GM13976 (cell line): ENCODE measurements at regions not wholly inside any gene's neighbourhood (a gene's known extent, or its start where the extent isn't known, plus 50 kb on each side); places are given as distances from the start of the nearest gene placed in this dataset.
"Not testable (repeated sequence)": the region's sequence is repeated elsewhere in the genome, so short reads cannot be mapped to it uniquely, and the experiment has no call there.

ENCODE experiments used
- DNase-seq: peaks from one replicate; pipeline ENCODE4 v3.0.0; 2012; ENCODE audit warnings: low spot score
- CTCF ChIP-seq: IDR thresholded peaks from 2 replicates; pipeline ENCODE4 v1.5.1; 2012; ENCODE audit warnings: borderline replicate concordance, mild to moderate bottlenecking; ENCODE audit not compliant: insufficient read depth; ENCODE audit errors: extremely low read depth, missing control alignments, control extremely low read depth
- in situ Hi-C: fragments of 300-500 bp; cut with MboI; formaldehyde crosslinking; loops from one replicate; pipeline ENCODE4 v1.12.0; 2022; ENCODE audit warnings: low sequenced_read_pairs, mixed read lengths, inconsistent platforms; ENCODE audit not compliant: unreplicated experiment

- TF ChIP-seq CTCF: no peak
- in situ Hi-C loops: no loop called here
- no peak for DNase-seq
These were observed 521.7 kb upstream of the AUTS2 start for GRCh38 chr7:69076566-69076965.

DNA sequence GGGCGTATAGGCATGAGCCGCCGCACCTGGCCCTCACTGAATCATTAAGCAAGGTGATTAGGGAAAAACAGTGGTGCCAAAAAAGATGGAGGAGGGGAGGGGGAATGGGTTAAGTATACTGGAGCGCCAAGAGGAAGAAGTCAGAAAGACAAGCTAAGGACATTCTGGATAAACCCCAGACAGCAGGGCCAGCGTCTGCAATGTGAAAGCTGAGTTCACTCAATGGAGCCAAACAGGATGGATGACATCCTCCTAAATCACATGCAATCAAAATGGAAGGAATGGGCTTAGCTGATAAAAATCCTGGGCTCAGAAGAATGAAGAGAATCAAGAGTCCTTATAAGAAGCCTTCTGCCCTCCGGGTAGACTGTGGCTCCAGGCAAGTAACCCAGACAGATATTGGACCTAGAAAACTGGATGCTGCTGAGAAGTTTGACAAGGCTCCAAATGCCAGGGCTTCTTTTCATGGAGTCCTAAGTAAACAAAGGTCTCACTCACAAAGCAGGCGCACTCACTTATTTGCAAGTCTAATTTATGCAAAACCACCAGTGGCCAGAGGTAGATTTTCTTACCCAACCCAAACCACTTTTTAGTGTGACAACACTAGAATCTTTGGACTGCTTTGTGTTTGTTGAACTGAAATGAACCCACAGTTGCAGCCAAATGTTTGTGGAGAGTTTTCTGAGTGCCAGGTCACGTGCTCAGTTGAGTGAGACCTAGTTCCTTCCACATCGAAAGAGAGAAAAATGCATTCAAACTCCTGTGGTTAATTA lies 519.1 kb upstream of the AUTS2 start:
- no peak for DNase-seq
- in situ Hi-C loops: no loop called here
- TF ChIP-seq CTCF: no peak

GRCh38 chr7:69087281-69087680 lies 511.0 kb upstream of the AUTS2 start:
- in situ Hi-C loops, DNase-seq: not testable (repeated sequence)

DNA sequence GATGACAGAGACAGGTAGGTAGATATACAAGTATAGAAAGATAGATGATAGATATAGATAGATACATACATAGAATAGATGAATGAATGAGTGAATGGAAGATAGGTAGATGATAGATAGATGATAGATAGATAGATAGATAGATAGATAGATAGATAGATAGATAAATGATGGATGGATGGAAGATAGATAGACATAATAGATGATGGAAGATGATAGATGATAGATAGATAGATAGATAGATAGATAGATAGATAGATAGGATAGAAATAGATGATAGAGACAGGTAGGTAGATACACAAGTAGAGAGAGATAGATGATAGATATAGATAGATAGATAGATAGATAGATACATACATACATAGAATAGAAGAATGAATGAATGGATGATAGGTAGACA lies 510.1 kb upstream of the AUTS2 start:
- no peak for TF ChIP-seq CTCF
- in situ Hi-C loops: no loop called here
- no peak for DNase-seq

DNA sequence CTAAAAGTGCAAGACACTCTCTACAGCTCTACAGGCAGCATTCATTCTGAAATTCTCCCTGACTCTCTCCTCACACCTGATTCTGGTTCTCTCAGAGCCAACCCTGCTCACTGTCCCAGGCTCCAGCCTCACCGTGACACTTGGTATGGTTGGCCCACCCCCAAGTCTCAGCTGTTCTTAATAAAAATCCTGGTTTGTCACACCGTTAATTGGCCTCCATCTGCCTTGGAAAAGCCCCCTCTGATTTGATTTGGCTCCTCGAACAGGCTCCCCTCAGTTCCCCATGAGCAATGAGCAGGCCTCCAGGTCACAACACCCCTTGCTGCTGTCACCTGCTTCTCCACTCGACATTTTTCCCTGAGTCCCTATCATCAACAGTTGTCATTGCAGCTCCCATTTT lies 507.3 kb upstream of the AUTS2 start:
- in situ Hi-C loops: no loop called here
- no peak for TF ChIP-seq CTCF

GRCh38 chr7:69091521-69091920 lies 506.8 kb upstream of the AUTS2 start:
- in situ Hi-C loops: no loop called here
- no peak for TF ChIP-seq CTCF
- no peak for DNase-seq

More for the DNA sequence above, 507.3 kb upstream of the AUTS2 start:
- DNase-seq: no peak

DNA sequence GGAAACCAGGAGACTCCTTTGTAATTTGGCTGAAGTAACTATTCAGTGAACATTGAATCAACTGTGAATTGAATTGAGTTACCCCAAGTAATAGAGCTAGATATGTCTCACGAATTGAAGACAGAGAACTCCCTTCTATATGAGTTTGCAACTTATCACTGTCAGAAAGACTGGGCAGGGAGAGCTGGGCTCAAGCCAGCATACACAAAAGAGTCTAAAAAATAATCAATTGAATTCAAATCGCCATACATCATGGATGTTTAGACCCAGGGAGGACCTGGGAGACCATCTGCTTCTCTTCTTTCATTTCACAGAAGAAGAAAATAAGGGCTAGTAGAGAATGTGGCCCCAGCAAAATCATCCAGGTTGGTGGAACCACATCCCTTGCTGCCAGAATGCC lies 503.1 kb upstream of the AUTS2 start:
- no peak for TF ChIP-seq CTCF
- DNase-seq: no peak
- in situ Hi-C loops: no loop called here
